Smooth muscle cell (in vitro differentiated cells): ENCODE measurements at regions not wholly inside any gene's neighbourhood (a gene's known extent, or its start where the extent isn't known, plus 50 kb on each side); places are given as distances from the start of the nearest gene placed in this dataset.
A peak's percentile ranks its signal among the peaks of the same experiment; 100 is the strongest.

Source experiments
- DNase-seq: peaks from one replicate; lab custom pipeline; 2025; ENCODE audit not compliant: unreplicated experiment; lab: John Stamatoyannopoulos, UW
- H2AFZ ChIP-seq: fragments of 200-600 bp; sonication (generic); 2 replicates; pipeline ENCODE4 v1.6.0; 2016; ENCODE audit warnings: antibody characterized with exemption, low read depth, mild to moderate bottlenecking
- H3F3A ChIP-seq: fragments of 200-600 bp; sonication (generic); 2 replicates; pipeline ENCODE4 v1.6.0; 2017; ENCODE audit warnings: antibody characterized with exemption, low read depth
- H3K27ac ChIP-seq: fragments of 200-600 bp; sonication (generic); 2 replicates; pipeline ENCODE4 v1.5.1; 2016; ENCODE audit warnings: low read depth, mild to moderate bottlenecking
- H3K27me3 ChIP-seq: fragments of 200-600 bp; sonication (generic); 2 replicates; pipeline ENCODE4 v1.6.1; 2016; ENCODE audit warnings: low read depth, mild to moderate bottlenecking
- H3K36me3 ChIP-seq: fragments of 200-600 bp; sonication (generic); 2 replicates; pipeline ENCODE4 v1.5.1; 2016; ENCODE audit warnings: low read depth
- H3K4me1 ChIP-seq: fragments of 200-600 bp; sonication (generic); 2 replicates; pipeline ENCODE4 v1.5.1; 2016; ENCODE audit warnings: low read depth
- H3K4me2 ChIP-seq: fragments of 200-600 bp; sonication (generic); 2 replicates; pipeline ENCODE4 v1.6.0; 2016; ENCODE audit warnings: mild to moderate bottlenecking
- H3K4me3 ChIP-seq: fragments of 200-600 bp; sonication (generic); 2 replicates; pipeline ENCODE4 v1.5.1; 2016; ENCODE audit warnings: mild to moderate bottlenecking
- H3K79me2 ChIP-seq: fragments of 200-600 bp; sonication (generic); 2 replicates; pipeline ENCODE4 v1.6.0; 2016; ENCODE audit warnings: low read depth, mild to moderate bottlenecking
- H3K9ac ChIP-seq: fragments of 200-600 bp; sonication (generic); 2 replicates; pipeline ENCODE4 v1.6.0; 2016; ENCODE audit warnings: low read depth
- H3K9me3 ChIP-seq: fragments of 200-600 bp; sonication (generic); replicated peaks from 2 replicates; pipeline ENCODE4 v1.5.1; 2016; ENCODE audit warnings: low read depth
- H4K20me1 ChIP-seq: fragments of 200-600 bp; sonication (generic); 2 replicates; pipeline ENCODE4 v1.6.0; 2016; ENCODE audit warnings: low read depth
- WGBS: methylation state at CpG from one replicate; pipeline ENCODE4 v1.1.7; 2016; ENCODE audit warnings: low lambda C conversion rate; 5-methylcytosine and 5-hydroxymethylcytosine counted together
- TF ChIP-seq, protein P1 (sequence below): fragments of 200-600 bp; sonication (generic); IDR thresholded peaks from 2 replicates; pipeline ENCODE4 v1.5.1; 2017; ENCODE audit warnings: borderline replicate concordance, mild to moderate bottlenecking, antibody characterized with exemption; ENCODE audit not compliant: insufficient read depth, poor library complexity, severe bottlenecking

DNA sequence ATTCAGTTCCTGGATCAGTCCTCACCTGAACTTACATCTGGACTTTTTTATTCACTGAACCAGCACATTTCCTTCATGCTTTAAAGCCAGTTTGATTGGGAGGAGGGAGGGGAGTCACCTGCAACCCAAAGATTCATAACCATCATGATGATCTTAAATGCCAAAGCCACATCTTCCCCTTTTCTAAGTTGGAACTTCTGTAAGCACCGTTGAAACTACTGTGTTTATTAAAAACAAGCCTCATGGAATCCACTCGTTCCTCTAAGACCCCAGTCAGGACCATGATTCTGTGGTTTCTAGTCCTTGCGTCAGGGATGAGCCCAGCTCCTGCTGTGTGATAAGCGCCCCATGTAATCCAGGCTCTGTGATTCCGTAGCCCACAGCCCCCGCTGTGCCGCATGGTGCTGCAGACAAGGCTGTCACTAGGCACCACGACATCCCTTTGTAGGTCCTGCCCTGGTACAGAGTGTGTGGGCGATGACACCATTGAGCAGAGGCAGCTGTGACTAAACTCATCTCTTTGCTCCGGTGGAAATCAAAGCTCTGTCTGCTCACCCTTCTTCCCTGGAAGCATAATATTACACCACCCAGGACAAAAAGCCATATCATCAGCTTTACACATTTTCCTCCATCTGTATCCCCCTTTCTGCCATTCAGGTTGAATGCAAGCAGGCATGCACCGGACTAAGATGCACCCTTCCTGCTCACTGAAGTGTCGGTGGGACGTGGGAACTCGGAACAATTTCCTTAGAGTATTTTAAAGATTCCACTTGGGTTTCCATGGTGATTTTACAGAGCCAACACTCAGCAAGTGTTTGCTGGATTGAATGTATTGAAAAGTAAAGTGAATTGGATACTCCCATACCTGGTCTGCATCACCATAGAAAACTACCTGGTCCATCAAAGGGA lies 132.0 kb upstream of the FSTL4 start:
- Histone ChIP-seq H3K27ac (no peak overlapping the region), H4K20me1 (no peaks in the 10 kb centered on the region), H3K36me3 (no peaks in the 10 kb centered on the region), H3K9ac (no peak overlapping the region), H3K27me3 (peaks cover 39% of the 10 kb centered on the region), H3K9me3 (no peaks in the 10 kb centered on the region), H3K4me2 (peak overlapping the region; percentile 21), H3K4me1 (no peaks in the 10 kb centered on the region), H2AFZ (no peak overlapping the region), H3K79me2 (no peaks in the 10 kb centered on the region), H3F3A (no peaks in the 10 kb centered on the region), H3K4me3 (no peak overlapping the region)
- DNase-seq: no peak
- WGBS: 59% methylated on average over 14 of the region's 14 CpGs
- TF ChIP-seq, protein P1, sequence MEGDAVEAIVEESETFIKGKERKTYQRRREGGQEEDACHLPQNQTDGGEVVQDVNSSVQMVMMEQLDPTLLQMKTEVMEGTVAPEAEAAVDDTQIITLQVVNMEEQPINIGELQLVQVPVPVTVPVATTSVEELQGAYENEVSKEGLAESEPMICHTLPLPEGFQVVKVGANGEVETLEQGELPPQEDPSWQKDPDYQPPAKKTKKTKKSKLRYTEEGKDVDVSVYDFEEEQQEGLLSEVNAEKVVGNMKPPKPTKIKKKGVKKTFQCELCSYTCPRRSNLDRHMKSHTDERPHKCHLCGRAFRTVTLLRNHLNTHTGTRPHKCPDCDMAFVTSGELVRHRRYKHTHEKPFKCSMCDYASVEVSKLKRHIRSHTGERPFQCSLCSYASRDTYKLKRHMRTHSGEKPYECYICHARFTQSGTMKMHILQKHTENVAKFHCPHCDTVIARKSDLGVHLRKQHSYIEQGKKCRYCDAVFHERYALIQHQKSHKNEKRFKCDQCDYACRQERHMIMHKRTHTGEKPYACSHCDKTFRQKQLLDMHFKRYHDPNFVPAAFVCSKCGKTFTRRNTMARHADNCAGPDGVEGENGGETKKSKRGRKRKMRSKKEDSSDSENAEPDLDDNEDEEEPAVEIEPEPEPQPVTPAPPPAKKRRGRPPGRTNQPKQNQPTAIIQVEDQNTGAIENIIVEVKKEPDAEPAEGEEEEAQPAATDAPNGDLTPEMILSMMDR: no peak

DNA sequence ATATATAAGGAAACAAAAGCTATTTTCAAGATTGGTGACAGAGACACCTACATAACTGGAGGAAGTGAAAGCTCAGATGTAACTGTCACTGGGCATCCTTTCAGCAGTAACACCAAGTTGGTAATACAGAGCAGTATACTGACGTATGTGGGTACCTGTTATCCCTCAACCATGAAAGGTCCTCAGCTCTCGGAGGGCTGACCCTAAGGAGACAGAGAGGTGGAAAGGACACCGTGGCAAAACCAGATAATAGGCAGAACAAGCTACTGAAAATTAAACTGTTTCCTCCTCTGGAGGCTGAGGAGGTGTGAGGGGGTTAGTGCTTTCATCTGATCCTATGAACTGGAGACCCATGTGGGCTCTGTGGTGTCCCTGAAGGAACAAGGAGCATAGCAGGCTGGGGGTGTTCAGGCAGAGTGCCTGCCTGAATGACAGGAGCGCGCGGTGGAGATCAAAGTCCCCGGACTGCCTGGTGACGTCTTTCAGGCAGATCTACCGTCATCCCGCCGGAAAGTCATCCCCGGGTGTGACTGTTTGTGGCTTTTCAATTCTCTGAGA lies 130.2 kb upstream of the FSTL4 start:
- Histone ChIP-seq H2AFZ (no peak overlapping the region), H3K27ac (no peak overlapping the region), H3K9ac (no peak overlapping the region), H3F3A (no peaks in the 10 kb centered on the region), H4K20me1 (no peaks in the 10 kb centered on the region), H3K4me2 (no peak overlapping the region), H3K36me3 (no peaks in the 10 kb centered on the region), H3K79me2 (no peaks in the 10 kb centered on the region), H3K9me3 (no peaks in the 10 kb centered on the region), H3K4me3 (no peak overlapping the region), H3K27me3 (peaks cover 31% of the 10 kb centered on the region), H3K4me1 (no peaks in the 10 kb centered on the region)
- TF ChIP-seq, protein P1: no peak
- 88% methylated on average over 12 of the region's 12 CpGs for WGBS
- DNase-seq: no peak

DNA sequence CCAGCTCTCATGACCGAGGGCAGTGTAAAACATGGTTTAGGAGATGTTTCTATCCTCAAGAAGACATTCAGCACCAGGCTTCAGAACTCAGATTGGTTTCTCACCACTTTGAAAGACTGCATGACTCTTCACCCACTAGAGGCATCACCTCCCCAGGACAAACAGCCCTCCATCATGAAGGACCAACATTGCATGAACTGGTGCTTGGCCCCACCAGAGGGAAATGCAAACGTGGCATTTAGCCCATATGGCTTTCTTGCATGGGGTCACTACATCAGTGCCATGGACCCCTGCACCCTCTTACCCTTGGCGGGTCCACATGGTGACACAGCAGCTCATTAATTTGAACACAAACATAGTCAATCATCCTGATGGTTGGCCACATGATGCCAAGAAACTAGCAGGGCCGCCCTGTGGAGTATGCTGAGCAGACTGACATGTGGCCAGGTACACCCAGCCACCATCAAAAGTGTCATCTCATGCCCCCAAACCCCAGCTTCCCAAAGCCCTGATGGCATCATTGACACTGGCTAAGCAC lies 129.5 kb upstream of the FSTL4 start:
- Histone ChIP-seq H3K27ac (no peak overlapping the region), H4K20me1 (no peaks in the 10 kb centered on the region), H3K9ac (no peak overlapping the region), H2AFZ (no peak overlapping the region), H3K4me1 (no peaks in the 10 kb centered on the region), H3K4me2 (no peak overlapping the region), H3F3A (no peaks in the 10 kb centered on the region), H3K27me3 (peaks cover 31% of the 10 kb centered on the region), H3K4me3 (no peak overlapping the region), H3K9me3 (no peaks in the 10 kb centered on the region), H3K36me3 (no peaks in the 10 kb centered on the region), H3K79me2 (no peaks in the 10 kb centered on the region)
- no peak for DNase-seq
- 82% methylated on average over 4 of the region's 4 CpGs for WGBS
- TF ChIP-seq, protein P1: no peak
